NB4 (cell line): ENCODE measurements at regions not wholly inside any gene's neighbourhood (a gene's known extent, or its start where the extent isn't known, plus 50 kb on each side); places are given as distances from the start of the nearest gene placed in this dataset.
"Not testable (repeated sequence)": the region's sequence is repeated elsewhere in the genome, so short reads cannot be mapped to it uniquely, and the experiment has no call there.

ENCODE experiments used
- DNase-seq: peaks from one replicate; pipeline ENCODE4 v3.0.0; 2010; ENCODE audit warnings: low read depth
- H3K4me3 ChIP-seq: one replicate; pipeline ENCODE4 v1.5.1; 2011; ENCODE audit warnings: mild to moderate bottlenecking, low read depth, low read length, moderate library complexity
- MYC ChIP-seq: IDR thresholded peaks from 2 replicates; pipeline ENCODE4 v1.6.1; 2011; ENCODE audit warnings: low read depth, low read length
- POLR2A ChIP-seq: IDR thresholded peaks from 2 replicates; pipeline ENCODE4 v1.6.1; 2011; ENCODE audit warnings: mild to moderate bottlenecking; ENCODE audit not compliant: insufficient read length; ENCODE audit errors: extremely low read depth
- TF ChIP-seq, protein P1 (sequence below): IDR thresholded peaks from one replicate; pipeline ENCODE4 v1.5.1; 2012; ENCODE audit warnings: low read depth, low read length
- TF ChIP-seq, protein P2 (sequence below): IDR thresholded peaks from 2 replicates; pipeline ENCODE4 v1.6.1; 2011; ENCODE audit warnings: low read depth, low read length

DNA sequence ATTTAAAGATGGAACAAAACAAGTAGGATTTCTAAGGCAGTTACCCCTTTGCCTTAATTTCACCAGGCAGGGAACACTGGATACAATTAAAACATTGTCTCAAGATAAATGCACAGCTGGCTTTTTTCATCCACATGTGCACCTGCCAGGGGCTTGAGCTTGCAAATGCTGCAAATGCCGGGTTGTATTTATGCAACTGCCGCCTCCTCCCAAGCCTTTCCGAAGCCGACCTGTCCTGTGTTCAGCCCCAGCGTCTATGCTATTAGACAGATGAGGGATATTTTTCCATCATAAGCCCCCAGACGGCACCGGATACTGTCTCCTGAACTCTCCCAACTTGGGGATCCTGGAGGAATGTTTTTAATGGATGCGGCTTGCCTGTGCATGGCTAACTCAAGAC, 251.6 kb downstream of the CRLF2 start:
- no peak overlapping the region for H3K4me3 ChIP-seq
- DNase-seq: no peak
- TF ChIP-seq POLR2A: no peak
- TF ChIP-seq, protein P1, sequence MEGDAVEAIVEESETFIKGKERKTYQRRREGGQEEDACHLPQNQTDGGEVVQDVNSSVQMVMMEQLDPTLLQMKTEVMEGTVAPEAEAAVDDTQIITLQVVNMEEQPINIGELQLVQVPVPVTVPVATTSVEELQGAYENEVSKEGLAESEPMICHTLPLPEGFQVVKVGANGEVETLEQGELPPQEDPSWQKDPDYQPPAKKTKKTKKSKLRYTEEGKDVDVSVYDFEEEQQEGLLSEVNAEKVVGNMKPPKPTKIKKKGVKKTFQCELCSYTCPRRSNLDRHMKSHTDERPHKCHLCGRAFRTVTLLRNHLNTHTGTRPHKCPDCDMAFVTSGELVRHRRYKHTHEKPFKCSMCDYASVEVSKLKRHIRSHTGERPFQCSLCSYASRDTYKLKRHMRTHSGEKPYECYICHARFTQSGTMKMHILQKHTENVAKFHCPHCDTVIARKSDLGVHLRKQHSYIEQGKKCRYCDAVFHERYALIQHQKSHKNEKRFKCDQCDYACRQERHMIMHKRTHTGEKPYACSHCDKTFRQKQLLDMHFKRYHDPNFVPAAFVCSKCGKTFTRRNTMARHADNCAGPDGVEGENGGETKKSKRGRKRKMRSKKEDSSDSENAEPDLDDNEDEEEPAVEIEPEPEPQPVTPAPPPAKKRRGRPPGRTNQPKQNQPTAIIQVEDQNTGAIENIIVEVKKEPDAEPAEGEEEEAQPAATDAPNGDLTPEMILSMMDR: no peak
- TF ChIP-seq, protein P2, sequence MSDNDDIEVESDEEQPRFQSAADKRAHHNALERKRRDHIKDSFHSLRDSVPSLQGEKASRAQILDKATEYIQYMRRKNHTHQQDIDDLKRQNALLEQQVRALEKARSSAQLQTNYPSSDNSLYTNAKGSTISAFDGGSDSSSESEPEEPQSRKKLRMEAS: no peak
- TF ChIP-seq MYC: no peak

GRCh38 chrX:959595-959994, 252.9 kb downstream of the CRLF2 start:
- no peak for DNase-seq
- TF ChIP-seq, protein P2: no peak
- TF ChIP-seq MYC (no peak), POLR2A (no peak)
- TF ChIP-seq, protein P1: no peak
- H3K4me3 ChIP-seq: no peak overlapping the region

- not testable (repeated sequence) for DNase-seq, H3K4me3 ChIP-seq
Measured at GRCh38 chrX:955168-955781, 257.2 kb downstream of the CRLF2 start.

- DNase-seq: no peak
- no peak overlapping the region for H3K4me3 ChIP-seq
- TF ChIP-seq MYC (no peak), POLR2A (no peak)
- TF ChIP-seq, protein P1: no peak
- TF ChIP-seq, protein P2: no peak
Measured at GRCh38 chrX:953879-954482, 258.5 kb downstream of the CRLF2 start.

GRCh38 chrX:952816-953215, 259.6 kb downstream of the CRLF2 start:
- no peak for DNase-seq
- no peak overlapping the region for H3K4me3 ChIP-seq
- TF ChIP-seq MYC (no peak), POLR2A (no peak)
- TF ChIP-seq, protein P1: no peak
- TF ChIP-seq, protein P2: no peak

GRCh38 chrX:947262-947661, 265.2 kb downstream of the CRLF2 start:
- DNase-seq: peak; percentile 65
- not testable (repeated sequence) for H3K4me3 ChIP-seq

GRCh38 chrX:943035-943434, 269.4 kb downstream of the CRLF2 start:
- TF ChIP-seq POLR2A (no peak), MYC (no peak)
- TF ChIP-seq, protein P2: no peak
- TF ChIP-seq, protein P1: no peak
- no peak overlapping the region for H3K4me3 ChIP-seq
- no peak for DNase-seq
